HG03521 (cell line): ENCODE measurements at regions not wholly inside any gene's neighbourhood (a gene's known extent, or its start where the extent isn't known, plus 50 kb on each side); places are given as distances from the start of the nearest gene placed in this dataset.
"Not testable (repeated sequence)": the region's sequence is repeated elsewhere in the genome, so short reads cannot be mapped to it uniquely, and the experiment has no call there.

Experiments
- ATAC-seq: cut with Tn5 transposase; IDR thresholded peaks from one replicate; pipeline ENCODE4 v1.9.1; 2021; ENCODE audit warnings: mild to moderate bottlenecking, moderate library complexity; ENCODE audit not compliant: unreplicated experiment

DNA sequence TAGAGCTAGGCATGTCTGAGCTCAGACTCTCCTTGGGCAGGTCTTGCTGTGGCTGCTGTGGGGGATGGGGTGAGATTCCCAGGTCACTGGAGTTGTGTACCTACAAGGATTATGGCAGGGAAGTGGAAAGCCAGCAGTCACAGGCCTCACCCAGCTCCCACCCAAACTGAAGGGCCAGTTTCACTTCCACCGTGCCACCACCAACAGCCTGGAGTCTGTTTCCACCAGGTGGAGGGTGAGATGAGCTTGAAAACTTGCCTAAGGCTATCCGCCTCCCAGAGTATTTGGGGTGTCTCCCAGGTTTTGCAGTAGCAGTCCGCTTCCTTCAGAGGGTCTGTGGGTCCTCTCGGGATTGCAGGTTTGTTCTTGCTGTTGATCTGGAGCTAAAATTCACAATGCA lies 327.7 kb downstream of the PTPRC start:
- ATAC-seq, result no peak

DNA sequence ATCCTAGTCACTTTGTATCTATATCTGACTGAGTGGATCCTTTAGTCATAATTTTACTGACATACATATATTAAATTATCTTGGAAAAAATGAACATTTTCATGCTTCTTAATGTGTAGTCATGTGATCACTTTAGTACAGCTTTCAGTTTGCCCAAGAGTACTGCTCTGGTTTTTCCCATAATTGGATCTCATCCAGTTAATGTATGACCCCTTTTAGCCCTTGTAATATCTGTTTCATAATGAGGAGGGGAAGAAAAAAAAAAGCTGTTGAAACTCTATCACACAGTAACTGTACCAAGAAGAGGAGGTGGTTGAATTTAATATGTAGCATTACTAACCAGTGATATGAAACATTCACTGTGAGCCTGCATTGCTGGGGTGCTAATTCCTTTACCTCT lies 328.7 kb downstream of the PTPRC start:
- ATAC-seq, result no peak

DNA sequence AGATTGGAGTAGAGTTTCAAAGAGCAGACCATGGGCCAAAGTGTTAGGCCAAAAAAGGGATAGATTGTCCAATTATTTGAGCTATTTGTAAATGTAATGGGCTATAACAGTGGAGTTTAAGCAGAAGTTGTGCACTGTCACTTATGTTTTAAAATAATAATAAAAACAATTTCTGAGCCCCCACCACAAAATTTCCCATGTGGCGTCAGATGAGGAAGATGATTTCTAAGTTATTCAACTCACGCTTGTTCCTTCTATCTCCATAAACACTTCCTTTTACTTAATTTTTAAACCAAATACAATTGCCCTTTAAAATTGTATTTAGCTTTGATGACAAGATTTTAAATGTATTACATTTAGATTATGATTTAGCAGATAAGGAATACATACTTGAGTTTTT lies 330.0 kb downstream of the PTPRC start:
- no peak for ATAC-seq

DNA sequence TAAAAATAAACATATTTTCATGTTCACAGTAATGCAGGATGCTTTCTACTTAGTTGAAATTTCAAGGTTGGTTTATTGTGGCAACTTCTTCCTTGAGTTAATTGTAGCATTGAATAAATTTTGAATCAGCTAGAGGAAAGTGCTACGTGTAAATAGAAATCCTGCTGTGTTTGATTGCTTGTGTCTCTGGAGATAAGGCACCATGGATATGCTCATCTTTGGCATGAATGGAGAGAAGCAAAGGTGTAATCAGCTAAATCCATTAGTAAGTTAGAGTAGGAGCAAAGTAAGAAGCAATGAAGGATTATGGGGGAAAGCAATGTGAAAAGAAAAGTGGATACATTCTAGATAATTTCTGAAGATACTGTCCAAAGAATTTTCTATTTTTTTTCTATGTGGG lies 331.1 kb downstream of the PTPRC start:
- no peak for ATAC-seq

DNA sequence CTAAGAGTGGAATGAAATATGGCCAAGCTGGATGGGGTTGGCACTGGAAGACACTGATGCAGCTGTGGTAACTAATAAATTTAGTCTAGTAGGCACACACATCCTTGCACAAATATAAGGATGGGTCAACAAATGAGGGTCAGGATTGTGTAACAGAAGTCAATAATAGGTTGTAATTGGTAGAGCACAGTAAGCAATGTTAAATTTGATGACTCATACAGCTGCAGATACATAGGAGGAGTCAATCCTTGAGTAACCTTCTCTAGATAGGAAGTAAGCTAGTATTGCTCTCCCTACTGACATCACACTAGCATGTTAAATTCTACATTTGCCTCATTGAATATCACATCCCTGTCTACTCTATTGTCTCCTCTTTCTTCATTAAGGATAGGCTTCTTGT lies 332.1 kb downstream of the PTPRC start:
- no peak for ATAC-seq

DNA sequence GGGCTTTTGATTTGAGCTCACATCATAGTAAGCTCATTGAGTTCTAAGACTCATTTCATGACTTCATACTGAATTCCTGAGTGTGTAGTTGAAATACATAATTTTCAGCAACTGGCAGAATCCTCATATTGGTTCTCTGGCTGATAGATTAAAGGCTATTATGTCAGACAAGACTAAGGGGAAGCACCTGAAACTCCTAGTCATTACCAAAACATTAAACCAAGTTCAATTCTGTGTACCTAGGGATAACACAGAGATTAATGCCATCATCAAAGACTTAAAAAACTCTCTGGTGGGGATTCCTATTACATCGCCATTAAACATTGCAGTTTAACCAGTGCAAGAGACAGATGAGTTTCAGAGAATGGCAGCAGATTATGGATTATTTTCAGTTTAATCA lies 339.1 kb downstream of the PTPRC start:
- ATAC-seq, result no peak

DNA sequence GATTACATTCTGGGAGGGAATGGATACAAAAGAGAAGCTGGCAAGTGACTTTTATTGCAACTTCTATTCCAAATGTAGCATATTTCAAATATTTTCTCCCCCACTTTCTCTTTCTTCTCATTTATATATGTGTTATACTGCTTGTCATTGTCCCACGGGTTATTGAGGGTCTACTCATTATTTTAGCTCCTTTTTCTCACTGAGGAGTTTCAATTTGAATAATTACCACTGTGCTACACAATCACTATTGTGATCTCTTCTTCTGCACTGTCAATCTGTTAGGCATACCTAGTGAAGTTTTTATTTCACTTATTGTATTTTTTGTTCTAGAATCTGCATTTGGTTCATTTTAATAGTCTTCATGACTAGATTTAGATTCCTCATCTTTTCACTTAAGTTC lies 339.7 kb downstream of the PTPRC start:
- ATAC-seq, result no peak

DNA sequence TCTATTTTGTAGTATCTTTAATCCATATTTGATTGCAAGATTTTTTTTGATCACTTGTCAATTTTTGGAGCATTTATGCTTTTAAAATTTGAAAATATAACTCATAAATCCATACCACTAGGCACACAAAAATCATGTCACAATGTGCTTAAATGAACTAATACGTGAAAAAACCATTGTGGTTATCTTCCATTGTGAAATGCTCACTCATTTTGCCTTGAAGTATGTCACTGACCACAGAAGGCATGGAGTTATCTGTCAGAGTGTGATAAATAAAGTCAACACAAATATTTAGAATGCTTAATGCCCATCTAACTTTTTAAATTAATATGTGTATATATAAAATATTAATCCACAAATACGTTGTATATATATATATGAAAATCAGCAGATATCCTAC lies 347.2 kb downstream of the PTPRC start:
- no peak for ATAC-seq

DNA sequence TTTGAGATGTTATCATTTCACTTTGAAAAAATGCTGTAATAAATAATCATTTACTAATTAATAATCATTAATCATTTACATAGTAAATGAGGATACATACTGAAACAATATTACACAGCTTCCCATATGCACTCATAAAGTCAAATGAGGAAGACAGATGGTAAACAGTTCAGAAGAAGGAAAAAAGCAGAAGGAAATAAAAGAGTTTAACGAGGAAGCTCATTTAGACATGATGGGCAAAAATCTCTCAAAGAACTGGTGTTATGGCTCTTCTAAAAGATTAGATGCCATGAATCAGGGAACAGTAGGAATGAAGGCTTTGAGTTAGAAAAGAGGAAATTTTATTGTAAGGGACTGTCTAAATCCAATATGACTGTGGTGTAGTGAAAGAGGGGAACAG lies 347.6 kb downstream of the PTPRC start:
- ATAC-seq, result no peak

DNA sequence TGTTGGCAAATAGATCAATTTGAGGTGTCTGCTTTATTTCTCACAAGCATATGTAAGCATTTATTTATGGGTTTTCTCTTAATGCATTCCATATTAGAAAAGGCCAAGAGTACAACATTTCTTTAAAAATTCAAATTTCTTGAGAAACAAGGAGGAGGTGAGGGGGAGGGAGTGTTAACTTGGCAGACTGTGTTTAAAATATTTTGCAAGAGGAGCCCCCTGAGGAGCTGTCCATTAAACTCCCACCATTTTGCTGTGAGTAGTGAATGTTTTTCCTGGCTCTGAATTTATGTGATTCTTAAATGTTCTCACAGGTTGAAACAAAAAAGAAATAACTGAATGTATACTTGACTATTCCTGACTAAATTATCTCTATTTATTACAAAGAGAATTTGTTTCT lies 363.8 kb downstream of the PTPRC start:
- ATAC-seq, result no peak

DNA sequence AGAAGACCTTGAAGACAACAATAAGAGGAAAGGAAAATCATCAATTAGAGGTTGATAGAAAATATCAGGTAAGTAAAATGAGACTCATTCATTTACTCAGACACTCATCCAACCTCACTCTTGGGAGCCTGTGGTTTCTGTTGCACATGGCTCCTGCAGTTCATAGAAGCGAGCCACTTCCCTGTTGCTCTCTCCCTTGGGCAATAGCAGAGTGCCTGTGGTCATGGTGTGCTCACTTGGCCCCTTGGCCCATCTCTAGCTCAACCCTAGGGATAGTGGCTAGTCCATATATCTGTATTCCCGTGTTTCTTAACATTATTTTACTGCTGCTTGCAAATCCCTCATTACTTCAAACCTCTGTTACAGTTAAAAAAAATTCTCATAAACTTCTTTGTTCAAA lies 368.6 kb downstream of the PTPRC start:
- ATAC-seq, result no peak

DNA sequence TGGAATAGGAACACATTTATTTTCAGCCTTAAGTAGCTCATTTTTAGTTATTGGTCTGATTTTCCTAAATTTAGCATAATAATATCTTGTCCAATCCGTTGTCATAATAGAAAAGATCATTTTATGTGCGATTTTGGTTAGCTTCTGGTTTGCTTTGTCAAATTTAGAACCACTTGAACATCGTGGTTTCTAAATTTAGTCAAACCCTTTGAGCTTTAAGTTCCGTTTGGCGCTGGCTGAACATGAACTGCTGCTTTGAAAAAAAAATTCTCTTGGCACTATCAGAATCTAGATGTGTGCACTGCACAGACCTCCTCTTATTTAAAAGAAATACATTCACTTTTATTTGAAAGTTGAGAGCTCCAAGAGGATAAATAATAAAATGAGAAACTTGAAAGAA lies 370.6 kb downstream of the PTPRC start:
- no peak for ATAC-seq

DNA sequence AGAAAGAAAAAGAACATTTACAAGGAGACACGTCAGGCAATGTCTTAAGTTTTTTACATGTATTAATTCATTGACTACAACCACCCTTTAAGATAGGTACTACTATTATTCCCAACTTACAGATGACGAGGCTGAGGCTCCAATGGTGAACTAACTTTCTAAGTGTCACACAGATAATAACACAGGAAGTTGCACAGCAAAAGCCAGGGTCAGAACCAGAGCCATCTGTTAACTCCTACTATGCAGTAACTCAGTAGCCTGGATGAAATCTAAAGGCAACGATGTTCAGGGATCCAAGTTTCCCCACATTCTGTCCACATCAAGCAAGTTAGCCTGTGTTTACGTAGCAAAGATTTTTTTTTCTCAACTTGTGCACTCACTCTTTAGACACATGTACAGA lies 371.7 kb downstream of the PTPRC start:
- ATAC-seq, result no peak

DNA sequence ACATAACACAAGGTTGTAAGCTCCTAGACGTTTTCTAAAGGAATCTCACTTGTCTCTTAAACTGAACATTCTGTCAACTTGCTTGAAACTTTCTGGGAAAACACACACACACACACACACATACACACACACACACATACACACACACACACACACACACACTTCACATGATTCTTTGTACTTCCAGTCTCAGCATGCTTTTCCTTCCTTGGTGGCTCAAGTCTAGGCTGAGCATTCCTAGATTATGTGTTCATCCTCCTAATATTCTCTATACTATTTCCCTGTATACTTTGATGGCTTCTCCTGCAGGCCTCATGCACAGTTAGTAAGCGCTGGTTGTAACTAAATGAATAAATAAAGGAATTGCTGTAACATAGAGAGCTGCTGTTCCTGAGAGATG lies 372.1 kb downstream of the PTPRC start:
- no peak for ATAC-seq

DNA sequence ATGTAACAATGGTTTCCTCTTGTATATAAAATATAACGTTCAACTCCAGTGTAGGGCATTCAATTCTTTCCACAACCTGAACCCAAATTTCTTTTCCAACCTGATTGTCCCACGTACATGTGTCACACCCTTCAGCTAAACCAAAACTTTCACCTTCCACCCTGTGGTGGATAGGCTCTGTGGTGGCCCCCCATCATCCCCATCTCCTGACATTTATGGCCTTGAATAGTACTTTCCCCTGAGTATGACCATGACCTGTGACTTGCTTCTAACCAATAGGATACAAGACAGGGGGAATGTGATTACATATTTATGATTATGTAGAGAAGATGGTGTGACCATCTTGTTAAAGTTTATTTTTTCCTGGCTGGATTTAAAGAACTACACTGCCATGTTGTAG lies 377.0 kb downstream of the PTPRC start:
- no peak for ATAC-seq

DNA sequence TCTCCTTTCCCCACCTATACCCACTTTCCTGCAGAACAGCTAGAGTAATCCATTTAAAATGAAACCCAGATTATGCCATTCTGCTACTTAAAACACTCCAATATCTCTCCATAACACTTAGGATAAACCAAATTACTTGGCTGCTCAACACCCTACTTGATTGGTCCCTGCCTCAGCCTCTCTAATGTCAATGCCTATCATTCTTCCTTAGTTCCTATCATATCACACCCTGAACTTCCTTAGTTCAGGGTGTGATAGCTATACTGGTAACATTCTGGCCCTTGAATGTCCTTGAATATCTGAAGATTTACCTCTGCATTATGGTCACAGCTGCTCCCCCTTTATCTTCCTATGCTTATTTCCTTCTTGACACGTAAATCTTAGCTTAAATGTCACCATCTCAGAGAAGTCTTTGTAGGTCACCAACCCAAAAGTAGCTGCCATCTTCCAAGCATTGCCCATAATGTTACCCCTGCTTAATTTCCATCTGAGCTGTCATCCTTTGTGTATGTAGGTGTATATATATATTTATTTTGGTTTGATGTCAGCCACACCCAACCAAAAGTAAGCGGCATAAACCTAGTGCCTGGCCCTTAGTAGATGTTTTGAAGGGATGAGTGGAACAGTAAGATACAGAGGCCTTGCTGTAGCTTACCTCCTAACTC lies 379.8 kb downstream of the PTPRC start:
- no peak for ATAC-seq

DNA sequence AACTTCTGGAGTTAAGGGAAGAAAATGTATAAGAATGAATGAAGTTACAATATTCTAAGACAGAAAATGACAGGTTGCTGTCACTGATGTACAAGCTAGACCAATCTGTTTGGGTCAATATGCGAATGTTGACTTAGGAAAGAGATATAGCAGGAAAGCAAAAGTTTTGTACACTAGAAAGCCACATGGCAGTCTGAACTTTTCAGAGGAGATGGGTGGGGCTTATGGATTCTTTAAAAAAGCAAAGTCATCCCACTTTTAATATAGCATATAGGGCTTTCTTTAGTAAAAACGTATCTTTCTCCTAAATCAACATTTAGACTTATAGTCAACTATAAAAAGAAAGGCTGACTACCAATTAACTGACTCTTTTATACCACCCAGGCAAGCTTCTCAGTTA lies 381.2 kb downstream of the PTPRC start:
- no peak for ATAC-seq

DNA sequence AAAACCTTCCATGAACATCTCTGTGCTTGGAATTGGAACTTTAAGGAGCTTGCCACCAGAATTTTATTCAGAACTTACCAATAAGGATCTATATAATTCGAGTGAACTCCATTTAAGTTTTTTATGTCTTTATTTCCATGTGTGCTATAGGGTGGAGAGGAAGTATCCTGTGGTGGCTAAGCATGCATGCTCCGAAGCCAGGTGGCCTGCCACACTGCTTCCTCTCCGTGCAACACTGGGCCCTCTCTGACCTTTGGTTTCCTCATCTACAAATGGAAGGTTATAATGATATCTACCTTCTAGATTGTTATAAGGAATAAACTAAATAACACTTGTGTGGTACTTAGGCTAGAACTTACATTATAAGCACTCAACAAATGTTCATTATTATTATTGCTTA lies 382.1 kb downstream of the PTPRC start:
- ATAC-seq, result no peak

DNA sequence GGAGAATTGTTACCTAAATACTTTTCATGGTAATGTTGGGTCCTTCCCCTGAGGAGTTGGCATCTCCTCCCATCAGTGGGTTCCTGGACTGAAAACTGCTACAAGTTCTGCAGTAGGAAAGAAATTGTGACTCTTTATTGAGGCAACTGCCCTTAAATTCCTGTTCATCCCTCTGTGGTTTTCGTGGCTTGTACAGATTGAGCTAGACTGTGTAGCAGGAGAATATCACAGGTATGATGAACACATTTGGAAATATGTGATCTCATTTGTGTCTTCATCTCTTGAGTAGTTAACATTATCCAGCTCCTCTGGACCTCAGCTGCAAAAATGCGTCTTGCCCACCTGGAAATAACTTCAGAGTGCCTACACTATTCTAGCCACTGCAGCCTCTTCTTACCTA lies 390.6 kb downstream of the PTPRC start:
- ATAC-seq, result no peak

DNA sequence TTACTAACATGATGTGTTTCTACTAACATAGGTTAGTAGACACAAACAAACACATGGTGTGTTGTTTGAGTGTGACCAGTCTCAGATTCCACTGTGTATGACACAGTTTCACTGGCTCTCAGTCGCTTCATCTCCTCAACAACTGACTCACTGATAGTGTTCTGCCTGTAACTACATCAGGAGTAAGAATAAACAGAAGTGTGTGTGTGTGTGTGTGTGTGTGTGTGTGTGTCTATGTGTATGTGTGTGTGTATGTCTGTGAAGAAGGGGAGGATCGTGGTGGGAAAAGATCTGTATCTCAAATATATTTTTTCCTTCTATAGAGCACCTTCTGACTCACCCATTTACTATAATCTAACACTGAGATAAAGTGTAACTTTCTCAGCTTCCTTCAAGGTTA lies 391.0 kb downstream of the PTPRC start:
- ATAC-seq, result no peak

DNA sequence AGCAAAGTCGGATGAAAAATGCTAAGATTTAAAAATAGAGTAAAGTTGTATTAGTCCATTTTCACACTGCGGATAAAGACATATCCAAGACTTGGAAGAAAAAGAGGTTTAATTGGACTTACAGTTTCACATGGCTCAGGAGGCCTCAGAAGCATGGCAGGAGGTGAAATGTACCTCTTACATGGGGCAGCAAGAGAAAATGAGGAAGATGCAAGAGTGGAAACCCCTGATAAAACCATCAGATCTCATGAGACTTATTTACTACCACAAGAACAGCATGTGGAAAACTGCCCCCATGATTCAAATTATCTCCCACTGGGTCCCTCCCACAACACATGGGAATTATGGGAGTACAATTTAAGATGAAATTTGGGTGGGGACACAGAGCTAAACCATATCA lies 391.7 kb downstream of the PTPRC start:
- not testable (repeated sequence) for ATAC-seq

DNA sequence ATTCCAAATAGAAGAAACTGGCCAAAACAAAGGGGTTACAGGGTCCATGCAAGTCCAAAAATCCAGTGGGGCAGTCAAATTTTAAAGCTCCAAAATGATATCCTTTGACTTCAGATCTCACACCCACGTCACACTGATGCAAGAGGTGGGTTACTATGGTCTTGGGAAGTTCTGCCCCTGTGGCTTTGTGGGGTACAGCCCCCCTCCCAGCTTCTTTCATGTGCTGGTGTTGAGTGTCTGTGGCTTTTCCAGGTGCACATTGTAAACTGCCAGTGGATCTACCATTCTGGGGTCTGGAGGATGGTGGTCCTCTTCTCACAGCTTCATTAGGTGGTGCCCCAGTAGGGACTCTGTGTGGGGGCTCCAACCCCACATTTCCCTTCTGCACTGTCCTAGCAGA lies 392.3 kb downstream of the PTPRC start:
- not testable (repeated sequence) for ATAC-seq

DNA sequence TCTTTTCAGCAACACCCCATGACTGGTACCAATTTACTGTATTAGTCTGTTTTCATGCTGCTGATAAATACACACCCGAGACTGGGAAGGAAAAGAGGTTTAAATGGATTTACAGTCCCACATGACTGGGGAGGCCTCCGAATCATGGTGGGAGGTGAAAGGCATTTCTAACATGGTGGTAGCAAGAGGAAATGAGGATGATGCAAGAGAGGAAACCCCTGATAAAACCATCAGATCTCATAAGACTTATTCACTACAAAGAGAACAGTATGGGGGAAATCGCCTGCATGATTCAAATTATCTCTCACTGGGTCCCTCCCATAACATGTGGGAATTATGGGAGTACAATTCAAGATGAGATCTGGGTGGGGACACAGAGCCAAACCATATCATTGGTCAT lies 393.6 kb downstream of the PTPRC start:
- not testable (repeated sequence) for ATAC-seq

DNA sequence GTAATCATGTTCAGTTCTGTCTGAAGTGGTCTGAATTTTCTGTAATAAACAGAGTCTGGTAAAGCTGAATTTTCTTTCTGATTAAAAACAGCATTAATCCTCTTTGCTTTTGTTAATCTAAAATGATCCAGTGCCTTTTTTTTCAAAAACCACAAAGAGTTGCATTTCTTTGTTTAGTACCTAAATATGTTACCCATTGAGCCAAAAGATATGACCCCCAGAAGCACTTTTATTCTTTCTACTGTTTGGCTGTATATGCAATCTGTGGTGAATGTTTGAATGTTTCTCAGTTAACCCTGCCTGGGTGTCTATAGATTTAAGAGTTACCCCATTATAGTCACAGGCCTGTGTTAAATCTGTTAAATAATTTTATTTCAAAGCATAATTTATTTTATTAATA lies 394.8 kb downstream of the PTPRC start:
- ATAC-seq, result no peak
